ENCODE measurements at regions not wholly inside any gene's neighbourhood (a gene's known extent, or its start where the extent isn't known, plus 50 kb on each side); places are given as distances from the start of the nearest gene placed in this dataset.
A peak's percentile ranks its signal among the peaks of the same experiment; 100 is the strongest.

- no peak for TF ChIP-seq CTCF (IDR thresholded peaks at IDR 0.05; ENCODE audit: insufficient read depth, low read depth, low read length)
- no peak for DNase-seq (ENCODE audit: low read depth)
- no peak overlapping the region for H3K4me3 ChIP-seq (ENCODE audit: low read depth, low read length)
Measured at GRCh38 chr18:47749600-47749973, 180.9 kb downstream of the SMAD2 start.

GRCh38 chr18:47748847-47749599, 181.4 kb downstream of the SMAD2 start:
- H3K4me3 ChIP-seq (ENCODE audit: low read depth, low read length), result peak overlapping the region; percentile 48
- peak; percentile 94 for TF ChIP-seq CTCF (IDR thresholded peaks at IDR 0.05; ENCODE audit: insufficient read depth, low read depth, low read length)
- DNase-seq (ENCODE audit: low read depth), result peak; percentile 64

GRCh38 chr18:47748093-47748796, 182.2 kb downstream of the SMAD2 start:
- DNase-seq (ENCODE audit: low read depth), result no peak
- no peak overlapping the region for H3K4me3 ChIP-seq (ENCODE audit: low read depth, low read length)
- no peak for TF ChIP-seq CTCF (IDR thresholded peaks at IDR 0.05; ENCODE audit: insufficient read depth, low read depth, low read length)

- no peak overlapping the region for H3K4me3 ChIP-seq (ENCODE audit: low read depth, low read length)
- no peak for DNase-seq (ENCODE audit: low read depth)
- no peak for TF ChIP-seq CTCF (IDR thresholded peaks at IDR 0.05; ENCODE audit: insufficient read depth, low read depth, low read length)
Measured at GRCh38 chr18:47747260-47747795, 183.1 kb downstream of the SMAD2 start.

GRCh38 chr18:47746615-47747014, 183.8 kb downstream of the SMAD2 start:
- TF ChIP-seq CTCF (IDR thresholded peaks at IDR 0.05; ENCODE audit: insufficient read depth, low read depth, low read length), result no peak
- DNase-seq (ENCODE audit: low read depth), result no peak
- no peak overlapping the region for H3K4me3 ChIP-seq (ENCODE audit: low read depth, low read length)

GRCh38 chr18:47745227-47745626, 185.2 kb downstream of the SMAD2 start:
- H3K4me3 ChIP-seq (ENCODE audit: low read depth, low read length), result no peak overlapping the region
- DNase-seq (ENCODE audit: low read depth), result no peak
- no peak for TF ChIP-seq CTCF (IDR thresholded peaks at IDR 0.05; ENCODE audit: insufficient read depth, low read depth, low read length)
